Inferior parietal cortex (tissue), 1 donor: ENCODE measurements at regions not wholly inside any gene's neighbourhood (a gene's known extent, or its start where the extent isn't known, plus 50 kb on each side); places are given as distances from the start of the nearest gene placed in this dataset.

Source experiments
- DNase-seq: peaks from one replicate; pipeline ENCODE4 v3.0.0-alpha.2; 2016; ENCODE audit errors: extremely low spot score

DNA sequence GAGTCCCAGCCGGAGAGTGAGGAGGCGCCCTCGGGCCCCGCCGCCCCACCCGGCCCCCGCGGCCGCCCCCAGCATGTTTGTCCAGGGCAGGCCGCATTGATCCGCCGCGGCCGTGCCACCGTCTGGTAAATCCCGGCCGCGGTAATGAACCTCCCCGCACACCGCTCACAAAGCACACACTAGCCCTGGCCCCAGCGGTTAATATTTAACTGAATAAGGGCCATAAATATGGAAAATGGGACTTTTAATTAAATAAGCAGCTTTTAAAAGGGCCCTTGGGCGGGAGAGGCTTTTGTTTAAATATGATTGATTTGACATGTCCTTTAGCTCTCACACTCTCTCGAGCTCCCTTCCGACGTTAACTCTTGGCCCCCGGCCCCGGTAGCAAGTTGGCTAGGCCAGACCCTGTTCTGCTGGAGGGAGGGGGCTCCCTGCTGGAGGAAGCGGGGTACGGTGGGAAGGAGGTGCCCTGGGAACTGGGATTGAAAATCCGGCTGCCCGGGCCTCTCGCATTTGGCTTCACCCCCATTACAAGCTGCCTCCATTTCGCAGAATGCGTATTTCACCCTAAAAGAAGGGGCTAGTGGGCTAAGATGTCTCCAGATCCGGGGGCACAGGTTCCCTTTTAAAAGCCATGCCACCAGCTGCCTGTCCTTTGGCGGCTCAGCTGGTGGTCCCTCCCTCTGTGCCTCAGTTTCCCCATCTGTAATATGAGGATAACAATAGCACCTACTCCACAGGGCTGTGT is 199.8 kb downstream of the RBM19 start:
- no peak for DNase-seq

DNA sequence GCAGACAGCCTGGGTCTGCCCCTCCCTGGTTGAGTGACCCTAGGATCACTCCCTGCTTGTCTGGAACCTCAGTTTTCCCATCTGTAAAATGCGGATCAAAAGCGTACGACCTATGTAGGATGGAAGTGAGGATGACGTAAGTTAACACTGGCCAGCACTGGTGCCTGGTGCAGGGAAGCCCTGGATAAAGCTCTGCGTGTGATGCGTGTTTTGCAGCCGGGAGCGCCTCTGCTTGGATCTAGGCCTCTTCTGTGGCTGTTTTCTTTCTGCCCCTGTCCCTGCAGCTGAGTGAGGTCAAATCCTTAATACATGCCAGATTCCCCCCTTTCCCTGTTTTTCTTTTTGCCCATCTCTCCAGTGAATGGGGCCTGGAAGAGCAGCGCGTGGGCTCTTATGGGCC is 201.5 kb downstream of the RBM19 start:
- DNase-seq, result no peak

DNA sequence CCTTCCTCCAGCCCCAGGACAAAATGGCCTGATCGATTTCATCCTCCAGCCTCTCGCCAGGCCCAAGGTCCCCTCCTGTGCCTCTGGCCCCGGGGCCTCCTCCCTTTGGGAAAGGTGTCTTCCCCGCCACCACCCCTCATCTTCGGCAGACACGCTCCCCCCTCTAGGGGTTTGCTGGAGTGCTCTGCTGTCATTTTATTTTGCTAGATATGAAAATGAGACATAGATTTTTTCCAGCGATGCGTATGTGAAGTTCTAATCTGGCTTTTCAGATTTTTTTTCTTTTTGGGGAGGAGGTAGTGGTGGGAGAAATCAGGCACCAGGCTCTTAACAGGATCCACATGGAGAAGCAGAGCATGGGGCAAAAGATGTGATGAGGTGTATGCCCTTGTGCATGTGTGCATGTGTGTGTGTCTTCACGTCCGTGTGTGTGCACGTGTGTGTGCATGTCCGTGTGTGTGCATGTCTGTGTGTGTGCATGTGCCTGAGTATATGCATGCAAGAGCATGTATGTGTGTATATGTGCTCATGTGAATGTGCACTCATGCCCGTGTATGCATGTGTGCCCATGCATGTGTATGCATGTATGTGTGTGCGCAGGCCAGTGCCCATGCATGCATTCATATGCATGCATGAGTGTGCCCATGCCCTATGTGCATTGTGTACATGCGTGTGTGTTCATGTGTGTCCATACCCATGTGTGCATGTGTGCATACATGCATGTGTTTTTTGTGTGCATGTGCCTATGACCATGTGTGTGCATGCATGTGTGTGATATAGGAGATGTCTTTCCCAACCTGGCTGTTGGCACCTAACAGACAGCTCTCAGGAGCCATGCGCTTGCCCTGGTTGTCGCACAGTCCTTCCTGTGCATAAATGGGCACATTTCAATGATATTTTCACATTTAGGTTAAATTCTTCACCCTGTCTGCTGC is 203.0 kb downstream of the RBM19 start:
- DNase-seq, result no peak

DNA sequence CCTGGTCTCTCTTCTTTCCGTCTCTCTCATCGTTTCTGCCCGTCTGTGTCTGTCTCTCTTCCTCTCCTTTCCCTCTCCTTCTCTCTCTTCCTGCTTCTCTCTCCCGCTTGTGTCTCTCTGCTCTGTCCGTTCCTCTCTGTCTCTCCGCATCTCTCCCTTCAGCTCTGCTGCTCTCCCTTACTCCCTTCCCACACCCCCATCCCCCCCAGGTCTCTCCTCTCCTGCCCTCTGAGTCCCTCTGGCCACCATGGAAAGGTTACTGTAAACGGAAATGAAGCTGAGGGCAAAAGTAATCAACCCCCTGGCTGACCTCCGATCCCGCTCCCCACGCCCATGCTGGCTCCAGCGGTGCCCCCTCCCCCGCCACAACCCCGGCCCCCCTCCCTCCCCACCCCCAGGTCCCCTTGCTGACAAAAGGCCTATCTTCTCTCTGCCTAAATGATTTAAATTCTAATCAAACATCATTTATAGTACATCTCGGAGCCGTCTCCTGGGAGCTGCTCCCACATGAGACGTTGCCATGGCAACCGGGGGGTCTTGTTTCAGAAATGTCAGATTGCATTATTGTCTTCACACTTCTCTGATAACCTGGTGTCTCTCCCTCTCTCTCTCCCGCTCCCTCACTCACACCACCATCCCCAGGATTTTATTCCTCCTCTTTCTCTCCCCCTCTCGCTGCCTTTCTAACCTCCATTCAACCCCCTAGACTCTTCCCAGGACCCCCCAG is 203.8 kb downstream of the RBM19 start:
- no peak for DNase-seq

DNA sequence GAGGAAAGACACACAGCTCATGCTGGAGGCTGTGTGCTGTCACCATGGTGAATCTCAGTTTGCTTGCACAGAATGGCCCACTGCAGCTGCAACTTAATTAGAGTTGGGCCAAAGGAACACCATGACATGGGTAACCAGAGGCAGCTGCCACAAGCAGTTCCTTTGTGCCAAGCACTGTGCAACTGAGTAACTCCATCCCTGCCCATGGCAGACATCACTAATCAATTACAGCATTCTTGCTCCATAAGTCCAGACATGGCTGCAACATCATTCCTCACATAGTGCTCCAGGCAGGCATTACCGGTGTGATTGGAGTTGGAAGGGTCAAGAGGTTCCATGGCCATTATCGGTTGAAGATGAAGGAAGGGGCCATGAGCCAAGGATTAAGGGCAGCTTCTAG is 207.0 kb downstream of the RBM19 start:
- no peak for DNase-seq

DNA sequence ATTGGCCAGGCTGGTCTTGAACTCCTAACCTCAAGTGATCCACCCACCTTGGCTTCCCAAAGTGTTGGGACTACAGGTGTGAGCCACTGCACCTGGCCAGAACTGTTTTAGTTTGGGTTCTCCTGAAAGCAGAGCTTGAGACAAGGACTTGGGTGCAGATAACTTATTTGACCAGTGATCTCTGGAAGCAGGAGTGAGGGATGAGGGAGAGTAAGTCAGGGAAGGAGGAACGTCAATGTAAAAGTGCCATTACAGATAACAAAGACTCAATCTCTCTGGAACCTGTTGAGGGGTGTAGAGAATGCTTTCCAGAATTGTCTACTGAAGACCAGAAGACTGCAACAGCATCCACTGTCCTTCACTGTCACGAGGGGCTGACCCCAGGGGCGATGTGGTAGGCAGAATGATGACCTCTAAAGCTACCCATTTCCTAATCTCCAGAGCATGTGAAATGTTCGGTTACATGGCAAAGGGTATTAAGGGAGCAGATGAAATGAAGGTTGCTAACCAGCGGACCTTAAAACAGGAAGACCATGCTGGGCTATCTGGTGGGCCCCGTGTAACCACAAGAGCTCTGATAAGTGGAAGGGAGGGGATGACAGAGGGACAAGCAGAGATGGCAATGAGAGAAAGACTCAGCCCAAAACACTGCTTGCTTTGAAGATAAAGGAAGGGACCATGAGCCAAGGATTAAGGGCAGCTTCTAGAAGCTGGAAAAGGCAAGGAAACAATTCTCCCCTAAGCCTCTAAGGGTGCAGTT is 207.8 kb downstream of the RBM19 start:
- DNase-seq, result no peak

- no peak for DNase-seq
Measured at GRCh38 chr12:113757221-113758002, 208.7 kb downstream of the RBM19 start.

DNA sequence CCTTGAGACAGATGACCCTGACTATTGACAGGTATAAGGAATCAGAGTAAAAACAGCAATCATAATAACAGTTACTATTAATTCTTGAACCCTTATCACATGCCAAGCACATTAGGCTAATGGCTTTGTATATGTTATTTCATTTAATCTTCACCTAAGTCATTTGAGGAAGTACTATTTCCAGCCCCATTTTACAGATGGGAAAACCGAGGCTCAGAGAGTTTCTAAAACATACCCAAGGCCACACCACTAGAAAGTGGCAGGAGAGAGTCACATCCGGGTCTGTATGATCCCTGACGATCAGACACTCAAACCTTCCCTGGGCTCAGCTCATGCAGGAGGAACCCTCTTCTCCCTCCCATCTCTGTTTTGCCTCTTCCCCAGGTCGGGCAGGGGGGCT is 209.5 kb downstream of the RBM19 start:
- no peak for DNase-seq

DNA sequence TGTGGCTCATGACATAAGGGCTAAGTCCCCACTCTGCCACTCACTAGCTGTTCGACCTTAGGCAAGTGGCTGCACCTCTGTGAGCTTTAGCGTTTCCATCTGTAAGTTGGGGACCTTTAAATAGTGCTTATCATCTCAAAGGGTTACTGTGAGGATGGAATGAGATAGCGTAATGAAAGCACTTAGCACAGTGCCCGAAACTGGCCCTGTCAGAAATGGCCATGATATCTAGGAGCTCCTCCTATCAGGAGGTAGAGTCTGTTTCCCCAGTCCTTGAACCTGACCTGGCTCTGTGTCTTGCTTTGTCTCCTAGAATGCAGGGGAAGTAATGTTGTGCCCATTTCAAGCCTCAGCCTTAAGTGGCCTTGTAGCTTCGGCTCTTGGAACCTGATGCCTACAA is 211.0 kb downstream of the RBM19 start:
- no peak for DNase-seq

DNA sequence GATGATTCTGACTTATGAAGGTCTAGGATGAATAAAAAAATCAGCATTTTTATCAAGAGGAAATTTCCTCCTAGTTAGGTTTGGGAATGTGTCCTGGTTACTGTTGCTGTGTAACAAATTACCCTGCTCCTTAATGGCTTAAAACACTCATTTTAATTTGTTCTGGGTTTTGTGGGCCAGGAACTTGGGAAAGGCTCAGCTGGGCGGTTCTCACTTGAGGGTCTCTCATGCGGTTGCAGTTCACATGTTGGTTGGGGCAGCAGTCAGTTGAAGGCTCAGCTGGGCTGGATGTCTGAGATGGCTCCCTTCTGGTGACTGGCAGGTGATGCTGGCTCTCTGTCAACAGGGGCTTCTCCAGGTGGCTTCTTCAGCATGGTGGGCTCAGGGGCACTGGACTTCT is 214.6 kb downstream of the RBM19 start:
- DNase-seq, result no peak

DNA sequence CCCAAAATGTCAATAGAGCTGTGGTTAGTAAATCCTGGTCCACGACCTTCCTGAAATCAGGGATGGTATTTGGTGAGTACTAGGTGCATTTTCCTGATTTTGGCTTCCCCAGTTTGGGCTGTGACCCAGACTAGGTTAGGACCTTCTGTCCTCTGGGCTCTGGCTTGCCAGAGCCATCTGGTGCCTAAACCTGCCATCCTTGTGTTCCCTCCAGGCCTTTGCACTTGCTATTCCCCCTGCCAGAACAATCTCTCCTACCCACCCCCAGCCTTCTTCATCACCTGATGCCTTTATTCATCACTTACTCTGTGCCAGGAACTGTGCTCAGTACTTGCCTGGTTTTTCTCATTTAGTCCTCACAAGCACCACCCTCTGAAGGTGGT is 216.7 kb downstream of the RBM19 start:
- DNase-seq, result no peak

DNA sequence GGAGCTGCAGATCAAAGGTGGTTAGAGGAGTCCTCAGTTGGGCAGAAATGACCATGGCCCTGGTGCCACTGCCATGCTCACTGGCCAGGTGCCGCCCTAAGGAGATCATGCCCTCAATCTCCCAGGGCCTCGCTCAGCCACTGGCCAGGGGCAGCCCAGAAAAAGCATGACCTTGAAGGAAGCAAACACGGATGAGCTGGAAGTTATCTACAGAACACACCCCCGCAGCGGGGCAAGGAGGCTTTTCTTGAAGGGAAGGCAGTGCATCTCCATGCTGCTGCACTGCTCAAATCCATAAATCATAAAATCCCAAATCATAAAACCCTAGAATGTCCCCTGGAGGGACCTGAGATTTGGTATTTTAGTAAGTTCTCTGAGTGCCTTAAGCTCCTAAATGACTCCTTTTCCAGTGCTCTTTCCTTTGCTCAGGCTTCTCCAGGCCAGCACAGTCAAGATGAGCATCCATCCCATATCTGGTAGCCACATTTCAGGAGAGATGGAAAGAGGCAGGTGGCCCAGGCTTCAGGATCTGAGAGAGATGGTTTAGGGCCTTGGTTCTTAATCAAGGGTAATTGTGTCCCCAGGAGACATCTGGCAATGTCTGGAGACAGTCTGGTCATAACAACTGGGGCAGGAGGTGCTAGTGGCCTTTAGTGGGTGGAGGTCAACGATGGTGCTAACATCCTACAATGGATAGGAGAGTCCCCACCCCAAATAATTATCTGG is 217.3 kb downstream of the RBM19 start:
- no peak for DNase-seq

DNA sequence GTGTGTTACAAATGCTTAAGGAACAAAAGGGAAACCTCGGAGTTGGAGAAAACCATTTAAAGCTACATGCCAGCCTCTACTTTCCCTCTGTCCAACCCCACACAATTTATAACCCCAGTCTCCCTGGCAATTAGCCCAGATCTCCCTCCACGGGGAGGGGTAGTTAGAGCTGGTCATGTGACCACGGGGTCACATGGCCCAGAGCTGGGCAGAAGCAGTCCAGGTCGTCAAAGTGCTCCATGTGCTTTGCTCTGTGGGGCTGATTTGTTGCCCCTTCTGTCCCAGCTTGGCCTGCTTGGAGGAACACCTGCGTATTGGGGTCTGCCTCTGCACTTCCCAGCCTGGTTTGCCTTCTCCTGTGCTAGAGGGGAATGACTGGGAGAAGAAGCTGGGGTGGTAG is 219.1 kb downstream of the RBM19 start:
- no peak for DNase-seq

DNA sequence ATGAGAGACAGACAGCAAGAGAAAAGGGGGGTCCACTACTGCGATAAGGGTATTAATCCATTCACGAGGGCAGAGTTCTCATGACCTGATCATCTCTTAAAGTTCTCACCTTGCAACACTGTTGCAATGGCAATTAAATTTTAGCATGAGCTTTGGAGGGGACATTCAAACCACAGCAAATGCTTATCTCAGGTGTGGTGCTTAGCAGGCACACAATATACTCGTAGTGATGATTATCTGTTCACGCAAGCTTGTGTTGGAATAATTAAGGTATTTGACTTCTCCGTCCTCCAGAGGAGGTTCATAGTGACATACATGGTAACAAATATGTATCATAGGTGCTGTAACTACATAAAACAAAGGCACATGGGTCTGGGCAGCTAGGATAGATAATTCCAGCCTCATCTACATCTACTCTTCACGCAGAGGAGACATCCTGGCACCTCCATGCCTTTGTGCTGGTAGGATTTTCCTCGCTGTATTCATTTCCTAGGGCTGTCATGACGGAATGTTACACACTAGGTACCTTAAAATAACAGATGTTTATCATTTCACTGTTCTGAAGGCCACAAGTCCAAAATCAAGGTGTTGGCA is 221.2 kb downstream of the RBM19 start:
- no peak for DNase-seq

DNA sequence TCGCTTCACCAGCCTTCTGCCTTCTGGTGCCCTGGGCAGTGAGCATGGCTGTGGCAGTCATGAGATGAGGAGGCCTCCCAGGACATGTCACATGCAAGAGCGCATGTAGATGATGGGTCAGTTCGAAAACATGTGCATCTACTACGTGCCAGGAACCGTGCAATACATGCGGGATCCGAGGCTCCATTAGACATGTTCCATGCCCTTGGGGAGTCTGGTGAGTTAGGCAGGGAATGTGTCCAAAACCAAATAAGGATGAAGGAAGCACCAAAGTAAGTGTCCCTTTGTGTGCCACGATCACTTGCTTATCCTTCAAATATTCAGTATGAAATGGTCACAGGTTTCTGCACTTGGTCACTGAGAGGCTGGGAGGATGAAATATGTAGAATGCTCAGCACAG is 223.3 kb downstream of the RBM19 start:
- DNase-seq, result no peak

DNA sequence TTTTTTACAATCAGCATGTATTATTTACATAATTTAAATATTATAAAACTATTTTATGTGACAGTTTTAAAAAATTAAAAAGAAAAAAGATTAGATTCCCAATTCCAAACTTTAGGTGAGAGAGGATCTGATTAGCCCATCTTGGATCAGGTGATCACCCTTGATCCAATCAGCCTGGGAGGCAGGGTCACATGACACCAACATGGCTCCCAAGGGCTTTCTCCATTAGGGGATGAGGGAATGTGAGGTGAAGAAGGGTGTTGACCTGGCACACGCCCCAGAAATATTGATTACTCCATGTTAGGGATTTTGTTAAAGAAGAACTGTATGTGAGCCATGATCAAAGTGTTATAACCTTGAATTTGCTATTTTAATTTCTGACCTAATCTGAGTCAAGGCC is 225.4 kb downstream of the RBM19 start:
- DNase-seq, result no peak

GRCh38 chr12:113735131-113735530 is 231.0 kb downstream of the RBM19 start:
- DNase-seq, result no peak

DNA sequence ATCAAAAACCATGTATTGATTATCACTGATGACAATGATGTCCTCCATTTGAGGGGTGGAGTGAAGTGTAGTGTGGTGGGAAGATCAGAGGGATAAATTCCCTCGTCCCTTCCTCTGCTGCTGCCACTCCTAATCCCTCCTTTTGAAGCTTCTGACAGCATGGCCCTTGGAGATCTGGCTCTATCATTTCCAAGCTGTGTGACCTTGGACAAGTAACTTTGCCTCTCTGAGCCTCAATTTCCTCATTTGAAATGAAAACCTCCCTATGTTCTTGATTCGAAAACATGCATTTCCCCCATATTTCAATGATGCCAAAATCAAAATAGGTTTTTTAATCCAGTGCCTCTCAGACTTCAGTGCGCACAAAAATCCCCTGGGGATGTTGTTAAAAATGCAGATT is 231.6 kb downstream of the RBM19 start:
- DNase-seq, result no peak

- DNase-seq, result no peak
Measured at GRCh38 chr12:113732916-113733315, 233.2 kb downstream of the RBM19 start.

DNA sequence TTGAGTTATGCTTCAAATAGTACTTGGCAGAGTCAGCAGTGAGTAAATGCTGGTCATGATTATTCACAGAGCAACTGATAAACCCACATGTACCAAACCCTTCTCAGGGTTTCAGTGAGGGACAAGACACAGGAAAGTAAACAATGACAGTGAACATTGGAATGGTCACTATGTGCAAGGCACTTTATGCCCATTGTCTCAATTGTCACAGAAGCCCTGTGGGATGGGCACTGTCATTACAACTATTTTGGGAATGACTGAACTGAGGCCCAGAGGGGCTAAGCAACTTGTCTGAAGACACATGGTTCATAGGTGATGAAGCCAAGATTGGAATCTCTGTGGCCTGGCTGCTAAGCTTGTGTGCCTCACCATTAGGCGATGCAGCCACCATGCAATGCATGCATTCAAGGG is 238.5 kb downstream of the RBM19 start:
- DNase-seq, result no peak
